ENCODE measurements at regions not wholly inside any gene's neighbourhood (a gene's known extent, or its start where the extent isn't known, plus 50 kb on each side); places are given as distances from the start of the nearest gene placed in this dataset.

- TF ChIP-seq CHD7 (IDR thresholded peaks at IDR 0.05; ENCODE audit: insufficient replicate concordance, low read length) = no peak
Observed at GRCh38 chr4:33448948-33449347, 2728.8 kb downstream of the PCDH7 start (continued).
